ENCODE measurements at regions not wholly inside any gene's neighbourhood (a gene's known extent, or its start where the extent isn't known, plus 50 kb on each side); places are given as distances from the start of the nearest gene placed in this dataset.

GRCh38 chr10:78936412-78937342 is 132.1 kb upstream of the ZMIZ1 start:
- Mint-ChIP-seq H3K9me3 (no peaks in the 10 kb centered on the region), H3K36me3 (ENCODE audit: low read depth) (no peaks in the 10 kb centered on the region), H3K4me1 (ENCODE audit: low read depth) (no peaks in the 10 kb centered on the region), H3K27ac (no peak overlapping the region), H3K4me3 (no peak overlapping the region), H3K27me3 (ENCODE audit: insufficient read depth) (no peaks in the 10 kb centered on the region)
- DNase-seq (ENCODE audit: low spot score): no peak
- intact Hi-C loops (cut with micrococcal nuclease): loop anchor here (5.0 kb wide), 1 partner anchor 261 kb away; no protein-coding TSS in a partner anchor

- Mint-ChIP-seq H3K4me1 (ENCODE audit: low read depth) (no peaks in the 10 kb centered on the region), H3K27me3 (ENCODE audit: insufficient read depth) (no peaks in the 10 kb centered on the region), H3K27ac (no peak overlapping the region), H3K4me3 (no peak overlapping the region), H3K36me3 (ENCODE audit: low read depth) (no peaks in the 10 kb centered on the region), H3K9me3 (no peaks in the 10 kb centered on the region)
- intact Hi-C loops (cut with micrococcal nuclease): loop anchor here (5.0 kb wide), 1 partner anchor 260 kb away; no protein-coding TSS in a partner anchor
- no peak for DNase-seq (ENCODE audit: low spot score)
These were observed 131.4 kb upstream of the ZMIZ1 start for GRCh38 chr10:78937393-78937792.

DNA sequence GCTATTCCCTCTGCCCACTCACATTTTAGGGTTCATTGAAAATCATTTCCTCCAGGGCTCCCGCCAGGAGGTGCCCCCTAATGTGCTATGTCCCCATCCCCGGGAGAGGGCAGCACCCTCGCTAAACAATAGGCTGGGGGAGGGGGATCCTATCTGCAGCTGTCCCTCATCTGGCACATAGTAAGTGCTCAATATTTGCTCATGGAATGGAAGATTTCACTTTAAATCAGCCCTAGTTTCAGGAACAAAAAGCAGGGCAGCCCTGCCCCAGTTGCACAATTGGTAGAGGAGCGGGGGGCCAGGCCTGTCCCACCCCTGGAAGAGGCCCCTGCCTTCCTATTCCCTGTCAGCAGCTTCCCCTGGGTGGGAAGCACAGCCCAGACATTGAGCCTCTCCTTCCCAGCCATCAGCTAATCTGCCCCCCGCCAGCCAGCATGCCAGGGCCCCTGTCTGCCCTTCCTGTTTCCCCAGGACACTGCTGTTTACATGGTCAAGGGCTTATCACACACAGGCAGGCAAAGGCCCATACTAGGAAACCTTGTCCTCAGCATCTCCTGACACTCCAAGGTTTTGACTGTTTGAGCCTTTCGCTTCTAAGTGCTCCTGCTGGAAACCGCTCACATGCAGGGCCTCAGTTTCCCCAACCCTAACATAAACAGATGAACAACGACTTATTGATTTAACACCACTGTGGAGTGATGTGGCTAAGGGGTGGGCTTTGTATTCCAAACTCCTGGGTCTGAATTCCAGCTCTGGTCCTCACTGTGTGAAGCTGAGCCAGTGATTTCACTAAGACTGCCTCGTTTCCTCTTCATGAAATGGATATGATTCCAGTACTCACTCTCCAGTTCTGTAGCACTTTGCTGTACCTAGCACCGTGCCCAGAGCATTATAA is 130.7 kb upstream of the ZMIZ1 start:
- no peaks in the 10 kb centered on the region for H3K4me1 Mint-ChIP-seq (ENCODE audit: low read depth)
- no peaks in the 10 kb centered on the region for H3K36me3 Mint-ChIP-seq (ENCODE audit: low read depth)
- DNase-seq (ENCODE audit: low spot score): no peak
- H3K9me3 Mint-ChIP-seq: peaks cover 5% of the 10 kb centered on the region
- H3K27me3 Mint-ChIP-seq (ENCODE audit: insufficient read depth): peaks cover 3% of the 10 kb centered on the region
- H3K4me3 Mint-ChIP-seq: no peak overlapping the region
- no peak overlapping the region for H3K27ac Mint-ChIP-seq
- intact Hi-C loops (cut with micrococcal nuclease): loop anchor here (5.0 kb wide), 1 partner anchor 259 kb away; no protein-coding TSS in a partner anchor

DNA sequence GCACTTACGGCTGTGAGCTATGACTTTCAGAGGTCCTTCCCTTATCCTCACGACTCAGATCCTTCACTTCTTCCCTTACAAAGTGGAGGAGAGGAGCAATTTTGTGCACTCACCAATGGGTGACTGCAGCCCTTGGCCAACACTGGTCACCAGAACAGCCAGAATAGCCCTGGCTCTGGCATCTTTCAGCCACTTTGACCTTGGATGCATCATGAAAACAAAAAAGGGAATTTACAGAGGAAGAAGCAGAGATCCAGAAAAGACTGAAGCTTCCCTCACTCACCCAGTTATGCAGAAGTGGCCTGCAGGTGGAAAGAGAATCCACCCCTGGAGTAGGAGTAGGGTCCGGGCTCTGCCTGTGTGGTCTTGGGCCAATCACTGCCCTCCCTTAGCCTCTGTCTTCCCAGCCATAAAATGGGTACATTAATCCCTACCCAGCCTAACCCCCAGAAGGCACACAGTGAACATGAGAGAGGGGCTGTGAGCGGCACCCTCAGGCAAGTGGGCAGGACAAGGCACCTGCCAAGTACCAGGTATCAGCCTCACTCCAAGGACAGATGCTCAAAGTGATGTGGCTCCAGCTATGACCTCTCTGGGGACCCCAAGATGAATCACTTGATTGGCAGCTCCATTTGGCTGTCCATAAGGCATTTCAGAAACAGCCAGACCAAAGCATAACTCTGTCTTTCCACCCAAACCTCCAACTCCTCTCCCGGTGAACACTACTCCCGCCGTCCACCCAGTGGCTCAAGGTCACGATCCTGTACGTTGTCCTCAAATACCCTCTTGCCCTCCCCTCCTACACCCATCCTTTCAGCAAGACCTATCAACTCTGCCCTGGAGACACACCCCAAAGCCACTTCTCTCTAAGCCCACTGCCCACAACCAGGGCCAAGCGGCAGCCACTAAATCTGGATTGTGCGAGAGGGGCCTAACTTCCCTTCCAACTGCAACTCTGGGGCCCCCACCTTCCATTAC is 129.8 kb upstream of the ZMIZ1 start:
- intact Hi-C loops (cut with micrococcal nuclease): loop anchor here (5.0 kb wide), 1 partner anchor 258 kb away; no protein-coding TSS in a partner anchor
- Mint-ChIP-seq H3K27me3 (ENCODE audit: insufficient read depth) (peaks cover 3% of the 10 kb centered on the region), H3K4me3 (no peak overlapping the region), H3K4me1 (ENCODE audit: low read depth) (no peaks in the 10 kb centered on the region), H3K9me3 (peaks cover 5% of the 10 kb centered on the region), H3K27ac (no peak overlapping the region), H3K36me3 (ENCODE audit: low read depth) (no peaks in the 10 kb centered on the region)
- no peak for DNase-seq (ENCODE audit: low spot score)

- Mint-ChIP-seq H3K4me1 (ENCODE audit: low read depth) (no peaks in the 10 kb centered on the region), H3K27ac (no peak overlapping the region), H3K9me3 (peaks cover 5% of the 10 kb centered on the region), H3K27me3 (ENCODE audit: insufficient read depth) (peaks cover 6% of the 10 kb centered on the region), H3K36me3 (ENCODE audit: low read depth) (no peaks in the 10 kb centered on the region), H3K4me3 (no peak overlapping the region)
- DNase-seq (ENCODE audit: low spot score): no peak
- intact Hi-C loops (cut with micrococcal nuclease): no loop called here
These were observed 126.7 kb upstream of the ZMIZ1 start for GRCh38 chr10:78942091-78942501.

- no peak for DNase-seq (ENCODE audit: low spot score)
- Mint-ChIP-seq H3K27me3 (ENCODE audit: insufficient read depth) (peaks cover 6% of the 10 kb centered on the region), H3K4me1 (ENCODE audit: low read depth) (no peaks in the 10 kb centered on the region), H3K9me3 (peaks cover 5% of the 10 kb centered on the region), H3K27ac (no peak overlapping the region), H3K36me3 (ENCODE audit: low read depth) (no peaks in the 10 kb centered on the region), H3K4me3 (no peak overlapping the region)
- intact Hi-C loops (cut with micrococcal nuclease): no loop called here
These were observed 123.9 kb upstream of the ZMIZ1 start for GRCh38 chr10:78944723-78945312.

DNA sequence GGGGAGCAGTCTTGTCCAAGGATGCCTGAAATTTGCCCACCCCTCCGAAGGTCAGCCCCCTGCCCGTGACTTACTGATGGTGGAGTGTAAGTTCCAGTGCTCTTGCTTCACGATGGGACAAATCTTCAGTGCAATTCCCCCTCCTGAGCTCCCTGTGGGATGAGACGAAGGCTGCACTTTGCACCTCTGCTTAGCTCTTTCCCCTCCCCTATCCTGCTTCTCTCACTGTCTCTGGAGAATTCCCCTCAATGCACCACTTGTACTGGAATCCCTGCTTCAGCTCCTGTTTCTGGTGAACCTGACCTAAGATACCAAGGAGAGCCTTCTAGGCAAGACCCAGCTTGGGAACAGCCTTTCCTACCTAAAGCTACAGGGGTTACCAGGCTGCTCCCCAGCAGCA is 122.9 kb upstream of the ZMIZ1 start:
- Mint-ChIP-seq H3K36me3 (ENCODE audit: low read depth) (no peaks in the 10 kb centered on the region), H3K27me3 (ENCODE audit: insufficient read depth) (peaks cover 6% of the 10 kb centered on the region), H3K9me3 (peaks cover 5% of the 10 kb centered on the region), H3K4me3 (no peak overlapping the region), H3K4me1 (ENCODE audit: low read depth) (no peaks in the 10 kb centered on the region), H3K27ac (no peak overlapping the region)
- DNase-seq (ENCODE audit: low spot score): no peak
- intact Hi-C loops (cut with micrococcal nuclease): no loop called here

DNA sequence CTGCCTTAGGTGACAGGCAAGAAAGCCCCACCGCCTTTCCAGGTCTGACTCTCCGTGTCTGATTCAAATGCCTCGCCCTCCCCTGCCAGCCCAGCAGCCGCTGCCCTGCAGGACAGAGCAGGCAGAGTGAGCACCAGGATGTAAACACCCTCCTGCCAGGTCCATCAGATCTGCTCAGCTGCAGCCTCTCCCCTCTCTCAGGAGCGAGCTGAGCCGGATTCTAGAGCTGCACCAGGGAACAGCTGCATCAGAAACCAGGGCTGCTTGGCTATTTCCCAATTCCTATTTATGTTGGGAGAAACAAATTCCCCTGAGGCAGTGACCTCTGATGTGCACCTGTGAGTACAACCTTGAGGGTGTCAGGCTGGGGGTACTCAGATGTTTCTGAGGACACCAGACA is 121.5 kb upstream of the ZMIZ1 start:
- Mint-ChIP-seq H3K4me3 (no peak overlapping the region), H3K36me3 (ENCODE audit: low read depth) (no peaks in the 10 kb centered on the region), H3K27ac (no peak overlapping the region), H3K27me3 (ENCODE audit: insufficient read depth) (peaks cover 6% of the 10 kb centered on the region), H3K9me3 (peaks cover 5% of the 10 kb centered on the region), H3K4me1 (ENCODE audit: low read depth) (no peaks in the 10 kb centered on the region)
- intact Hi-C loops (cut with micrococcal nuclease): no loop called here
- DNase-seq (ENCODE audit: low spot score): no peak

- peaks cover 3% of the 10 kb centered on the region for H3K9me3 Mint-ChIP-seq
- intact Hi-C loops (cut with micrococcal nuclease): no loop called here
These were observed 121.0 kb upstream of the ZMIZ1 start for GRCh38 chr10:78947733-78948132.

GRCh38 chr10:78948621-78949030 is 120.1 kb upstream of the ZMIZ1 start:
- H3K27me3 Mint-ChIP-seq (ENCODE audit: insufficient read depth): peaks cover 2% of the 10 kb centered on the region

More at GRCh38 chr10:78947733-78948132, 121.0 kb upstream of the ZMIZ1 start:
- no peaks in the 10 kb centered on the region for H3K4me1 Mint-ChIP-seq (ENCODE audit: low read depth)
- peaks cover 6% of the 10 kb centered on the region for H3K27me3 Mint-ChIP-seq (ENCODE audit: insufficient read depth)
- no peak overlapping the region for H3K27ac Mint-ChIP-seq
- H3K36me3 Mint-ChIP-seq (ENCODE audit: low read depth): no peaks in the 10 kb centered on the region
- H3K4me3 Mint-ChIP-seq: no peak overlapping the region
- DNase-seq (ENCODE audit: low spot score): no peak

GRCh38 chr10:78950656-78951587 is 117.8 kb upstream of the ZMIZ1 start:
- intact Hi-C loops (cut with micrococcal nuclease): no loop called here
- H3K27me3 Mint-ChIP-seq (ENCODE audit: insufficient read depth): peaks cover under 1% of the 10 kb centered on the region
- H3K36me3 Mint-ChIP-seq (ENCODE audit: low read depth): no peaks in the 10 kb centered on the region
- no peaks in the 10 kb centered on the region for H3K9me3 Mint-ChIP-seq
- H3K27ac Mint-ChIP-seq: no peak overlapping the region
- DNase-seq (ENCODE audit: low spot score): no peak
- no peaks in the 10 kb centered on the region for H3K4me1 Mint-ChIP-seq (ENCODE audit: low read depth)
- H3K4me3 Mint-ChIP-seq: no peak overlapping the region

More at GRCh38 chr10:78948621-78949030, 120.1 kb upstream of the ZMIZ1 start:
- H3K9me3 Mint-ChIP-seq: no peaks in the 10 kb centered on the region
- no peak for DNase-seq (ENCODE audit: low spot score)
- H3K4me1 Mint-ChIP-seq (ENCODE audit: low read depth): no peaks in the 10 kb centered on the region
- intact Hi-C loops (cut with micrococcal nuclease): no loop called here
- H3K36me3 Mint-ChIP-seq (ENCODE audit: low read depth): no peaks in the 10 kb centered on the region
- H3K27ac Mint-ChIP-seq: no peak overlapping the region
- H3K4me3 Mint-ChIP-seq: no peak overlapping the region

Data from activated T-helper 1 cell treated with anti-CD3 and anti-CD28 coated beads, Interleukin-12 subunit alpha, Interleukin-12 subunit beta, Interleukin-2, Interleukin-4 antibody, amounts not matched to agents 30 ng/mL and 10 ng/mL and 1 ng/mL, durations not matched to agents 14 hours and 24 hours and 36 hours (primary cell).